GM21367 (cell line): ENCODE measurements at regions not wholly inside any gene's neighbourhood (a gene's known extent, or its start where the extent isn't known, plus 50 kb on each side); places are given as distances from the start of the nearest gene placed in this dataset.
"Not testable (repeated sequence)": the region's sequence is repeated elsewhere in the genome, so short reads cannot be mapped to it uniquely, and the experiment has no call there.

Source experiments
- ATAC-seq: cut with Tn5 transposase; IDR thresholded peaks from one replicate; pipeline ENCODE4 v1.9.1; 2021; ENCODE audit not compliant: unreplicated experiment

GRCh38 chr11:103584720-103585119 is 451.7 kb upstream of the DDI1 start:
- ATAC-seq: no peak

- ATAC-seq: no peak
Measured at GRCh38 chr11:103585401-103585800, 451.0 kb upstream of the DDI1 start.

DNA sequence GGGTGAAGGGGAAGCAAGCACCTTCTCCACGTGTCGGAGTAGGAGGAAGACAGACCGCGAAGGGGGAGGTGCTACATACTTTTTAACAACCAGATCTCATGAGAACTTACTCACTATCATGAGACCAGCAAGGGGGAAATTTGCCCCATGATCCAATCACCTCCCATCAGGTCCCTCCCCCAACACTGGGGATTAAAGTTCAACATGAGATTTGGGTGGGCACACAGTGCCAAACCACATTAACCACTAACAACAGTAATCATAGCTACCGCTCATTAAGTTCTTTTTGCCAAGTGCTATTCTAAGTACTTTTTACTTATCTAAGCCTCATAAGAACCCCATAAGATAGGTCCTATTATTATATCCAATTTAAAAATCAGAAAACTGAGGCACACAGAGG is 450.5 kb upstream of the DDI1 start:
- no peak for ATAC-seq

- ATAC-seq: no peak
Measured at GRCh38 chr11:103586756-103587155, 449.7 kb upstream of the DDI1 start.

- no peak for ATAC-seq
Measured at GRCh38 chr11:103587901-103588788, 448.3 kb upstream of the DDI1 start.

DNA sequence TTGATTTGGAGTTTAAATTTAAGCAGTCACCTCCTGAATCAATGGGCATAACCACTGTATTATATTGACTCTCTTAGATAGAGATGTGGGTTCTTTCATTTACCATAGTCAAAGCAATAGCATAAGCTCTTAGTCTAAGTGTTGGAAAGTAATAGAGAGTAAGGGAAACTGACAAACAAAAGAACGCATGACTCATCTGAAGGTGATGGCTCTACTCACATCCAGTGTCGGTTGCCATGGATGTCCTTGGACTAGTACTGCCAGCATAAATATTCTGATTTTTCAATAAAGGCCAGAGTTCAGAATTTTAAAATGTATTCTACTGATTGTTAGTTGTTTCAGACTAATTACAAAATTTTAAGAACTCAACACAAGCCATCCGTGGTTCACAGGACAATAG is 444.9 kb upstream of the DDI1 start:
- ATAC-seq: no peak

DNA sequence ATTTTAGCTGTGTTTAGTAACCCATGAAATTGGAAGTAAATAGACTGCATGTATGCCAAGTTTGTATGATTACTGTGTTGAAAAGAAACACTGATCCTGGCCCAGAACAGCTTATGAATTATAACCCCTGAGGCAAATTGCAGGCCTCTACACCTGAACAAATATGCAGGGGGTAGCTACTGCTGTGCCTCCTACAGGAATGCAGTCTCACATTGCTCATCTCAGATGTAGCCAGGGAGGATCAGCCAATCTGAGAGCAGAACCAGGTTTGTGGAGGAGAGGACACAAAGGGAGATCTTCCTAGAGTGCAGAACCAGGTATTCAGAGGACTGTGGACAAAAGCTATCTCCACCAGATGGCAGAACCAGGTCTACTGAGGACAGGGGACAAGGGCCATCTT is 442.2 kb upstream of the DDI1 start:
- no peak for ATAC-seq

DNA sequence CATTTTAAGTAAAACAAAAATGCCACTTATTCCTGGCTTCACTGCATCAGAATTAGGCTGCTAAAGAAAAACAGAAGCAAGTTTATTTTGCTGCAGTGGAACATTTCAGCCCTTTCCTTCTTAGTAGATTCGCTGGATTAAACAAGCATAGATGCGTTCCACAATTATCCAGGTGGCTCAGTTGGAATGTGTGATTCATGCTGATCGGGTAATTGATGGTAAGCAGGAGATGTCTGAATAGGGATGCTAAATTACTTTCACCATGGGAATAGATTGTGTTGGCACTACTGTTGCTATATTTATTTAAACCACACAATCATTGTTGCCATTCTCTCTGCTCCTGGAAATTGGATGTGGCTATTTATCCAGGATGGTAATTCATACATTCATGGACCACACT is 440.1 kb upstream of the DDI1 start:
- no peak for ATAC-seq

GRCh38 chr11:103601225-103601846 is 435.1 kb upstream of the DDI1 start:
- ATAC-seq: peak; percentile 98

GRCh38 chr11:103602840-103603239 is 433.6 kb upstream of the DDI1 start:
- no peak for ATAC-seq

- no peak for ATAC-seq
Measured at GRCh38 chr11:103604310-103604709, 432.1 kb upstream of the DDI1 start.

DNA sequence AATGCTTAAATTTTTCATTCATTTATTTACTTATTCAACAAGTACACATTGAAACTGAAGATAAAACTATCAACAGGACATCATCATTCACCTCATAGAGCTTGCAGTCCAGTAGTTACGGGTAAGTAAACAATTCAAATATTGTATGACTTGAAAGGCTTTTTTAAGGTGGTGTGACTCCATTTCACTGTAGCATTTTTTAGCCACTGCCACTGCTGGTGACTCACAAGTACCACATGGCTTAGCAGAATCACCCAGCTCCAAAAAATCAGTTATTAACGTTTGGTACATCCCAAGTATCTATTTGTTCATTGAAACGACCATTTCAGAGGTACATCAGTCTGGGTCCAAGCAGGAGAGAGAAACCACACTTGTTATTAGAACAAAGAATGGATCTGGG is 427.9 kb upstream of the DDI1 start:
- no peak for ATAC-seq

DNA sequence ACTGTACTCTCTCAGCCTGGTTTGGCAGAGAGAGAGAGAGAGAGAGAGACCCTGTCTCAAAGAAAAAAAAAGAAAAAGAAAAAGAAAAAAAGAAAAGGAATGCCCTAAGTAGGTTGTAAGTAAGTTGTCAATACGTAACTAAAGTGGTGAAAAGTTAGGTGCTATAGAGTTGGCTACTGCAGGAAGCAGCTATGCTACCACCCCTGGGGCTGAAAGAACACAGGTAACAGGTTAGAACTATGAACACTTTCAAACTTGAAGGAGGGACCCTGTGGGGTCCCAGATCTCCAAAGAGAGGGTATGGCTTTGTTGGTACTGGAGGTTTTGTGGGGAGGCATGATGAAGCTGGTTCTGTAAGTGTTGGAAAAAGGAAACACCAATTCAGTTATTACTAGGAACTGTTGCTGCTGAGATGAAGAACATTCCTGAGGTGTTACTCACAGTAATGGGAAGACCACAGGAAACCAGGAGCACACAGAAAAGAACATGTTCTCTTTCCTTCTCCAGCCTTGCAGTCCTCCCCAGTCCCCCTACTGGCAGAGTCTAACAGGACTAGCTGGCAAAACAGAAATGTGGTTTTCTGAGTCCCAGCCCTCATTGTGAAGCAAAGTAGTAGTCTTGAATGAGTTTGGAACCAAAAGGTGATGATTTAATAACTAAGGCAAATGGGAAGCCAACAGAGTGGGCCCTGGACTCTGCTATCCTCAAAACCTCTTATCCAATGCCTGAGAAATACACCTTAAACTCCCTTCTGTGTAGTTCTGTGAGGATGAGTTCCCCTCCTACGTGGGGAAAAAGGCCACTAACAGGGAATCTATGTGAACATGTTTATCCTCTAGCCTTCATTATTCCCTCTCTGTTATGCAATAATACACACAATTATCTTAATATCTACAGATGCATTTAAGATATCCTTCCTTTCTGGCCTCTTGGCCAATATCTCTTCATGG is 427.0 kb upstream of the DDI1 start:
- no peak for ATAC-seq

- ATAC-seq: no peak
Measured at GRCh38 chr11:103610435-103610834, 426.0 kb upstream of the DDI1 start.

- ATAC-seq: not testable (repeated sequence)
Measured at GRCh38 chr11:103611526-103612260, 424.7 kb upstream of the DDI1 start.

DNA sequence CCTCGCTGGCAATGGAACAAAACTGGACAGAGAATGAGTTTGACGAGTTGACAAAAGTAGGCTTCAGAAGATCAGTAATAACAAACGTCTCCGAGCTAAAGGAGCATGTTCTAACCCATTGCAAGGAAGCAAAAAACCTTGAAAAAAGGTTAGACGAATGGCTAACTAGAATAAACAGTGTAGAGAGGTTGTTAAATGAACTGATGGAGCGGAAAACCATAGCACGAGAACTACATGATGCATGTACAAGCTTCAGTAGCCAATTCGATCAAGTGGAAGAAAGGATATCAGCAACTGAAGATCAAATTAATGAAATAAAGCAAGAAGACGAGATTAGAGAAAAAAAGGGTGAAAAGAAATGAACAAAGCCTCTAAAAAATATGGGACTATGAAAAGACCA is 424.0 kb upstream of the DDI1 start:
- ATAC-seq: not testable (repeated sequence)

- ATAC-seq: not testable (repeated sequence)
Measured at GRCh38 chr11:103616586-103616985, 419.9 kb upstream of the DDI1 start.

- ATAC-seq: no peak
Measured at GRCh38 chr11:103618528-103618927, 417.9 kb upstream of the DDI1 start.

- no peak for ATAC-seq
Measured at GRCh38 chr11:103619480-103619879, 417.0 kb upstream of the DDI1 start.

DNA sequence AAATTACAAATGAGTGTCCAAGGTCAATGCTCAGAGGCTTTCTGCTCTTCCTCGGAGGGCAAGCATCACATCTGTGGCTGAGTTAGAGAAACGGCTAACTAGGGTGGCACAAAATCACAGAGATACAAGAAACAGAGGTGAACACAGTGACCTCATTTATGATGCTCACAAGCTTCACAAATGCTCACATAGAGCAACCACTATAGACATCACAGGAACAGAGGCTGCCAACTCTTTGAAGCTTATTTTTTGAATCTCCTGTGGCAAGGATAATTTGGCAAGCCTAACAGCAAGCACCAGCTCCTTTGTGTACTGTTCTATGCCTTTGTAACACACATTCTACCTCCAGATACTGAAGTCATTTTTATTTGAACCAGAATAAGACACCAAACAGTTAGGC is 416.5 kb upstream of the DDI1 start:
- no peak for ATAC-seq

GRCh38 chr11:103622296-103622695 is 414.1 kb upstream of the DDI1 start:
- no peak for ATAC-seq
